ENCODE measurements at regions not wholly inside any gene's neighbourhood (a gene's known extent, or its start where the extent isn't known, plus 50 kb on each side); places are given as distances from the start of the nearest gene placed in this dataset.

- Histone ChIP-seq H2AFZ (ENCODE audit: low read depth, low read length) (no peak overlapping the region), H4K20me1 (ENCODE audit: insufficient read depth) (no peaks in the 10 kb centered on the region)
Measured at GRCh38 chr14:40762685-40763084, 844.0 kb upstream of the LRFN5 start.

GRCh38 chr14:40762177-40762576 is 844.5 kb upstream of the LRFN5 start:
- Histone ChIP-seq H4K20me1 (ENCODE audit: insufficient read depth) (no peaks in the 10 kb centered on the region), H3K9me3 (ENCODE audit: low read length) (no peaks in the 10 kb centered on the region), H3K4me3 (ENCODE audit: low read length) (no peak overlapping the region), H3K9ac (ENCODE audit: low read length) (no peak overlapping the region), H3K4me2 (ENCODE audit: low read length) (no peak overlapping the region), H3K27ac (ENCODE audit: low read length) (no peak overlapping the region), H3K9me2 (ENCODE audit: insufficient read depth, low read length) (no peaks in the 10 kb centered on the region), H3K36me3 (ENCODE audit: insufficient read depth, low read length) (no peaks in the 10 kb centered on the region), H3F3A (ENCODE audit: insufficient read depth, low read length, poor library complexity, severe bottlenecking) (no peaks in the 10 kb centered on the region), H3K27me3 (ENCODE audit: insufficient read depth, low read depth, low read length) (no peaks in the 10 kb centered on the region), H2AFZ (ENCODE audit: low read depth, low read length) (no peak overlapping the region), H3K79me2 (replicated peaks; ENCODE audit: insufficient read depth, low read length) (no peaks in the 10 kb centered on the region)
- no peak for TF ChIP-seq REST (IDR thresholded peaks at IDR 0.05; ENCODE audit: borderline replicate concordance)

More at GRCh38 chr14:40762685-40763084, 844.0 kb upstream of the LRFN5 start:
- H3K4me3 ChIP-seq (ENCODE audit: low read length) = no peak overlapping the region
- no peaks in the 10 kb centered on the region for H3K9me2 ChIP-seq (ENCODE audit: insufficient read depth, low read length)
- H3K9ac ChIP-seq (ENCODE audit: low read length) = no peak overlapping the region
- H3K9me3 ChIP-seq (ENCODE audit: low read length) = no peaks in the 10 kb centered on the region
- H3K27me3 ChIP-seq (ENCODE audit: insufficient read depth, low read depth, low read length) = no peaks in the 10 kb centered on the region
- H3K36me3 ChIP-seq (ENCODE audit: insufficient read depth, low read length) = no peaks in the 10 kb centered on the region
- H3F3A ChIP-seq (ENCODE audit: insufficient read depth, low read length, poor library complexity, severe bottlenecking) = no peaks in the 10 kb centered on the region
- H3K27ac ChIP-seq (ENCODE audit: low read length) = no peak overlapping the region
- TF ChIP-seq POLR2AphosphoS5 (IDR thresholded peaks at IDR 0.05) (peak; percentile 42), MXI1 (conservative IDR thresholded peaks at IDR 0.05; ENCODE audit: poor library complexity, severe bottlenecking) (no peak), REST (IDR thresholded peaks at IDR 0.05; ENCODE audit: borderline replicate concordance) (peak; percentile 61)
- no peaks in the 10 kb centered on the region for H3K79me2 ChIP-seq (replicated peaks; ENCODE audit: insufficient read depth, low read length)
- H3K4me2 ChIP-seq (ENCODE audit: low read length) = no peak overlapping the region

- Histone ChIP-seq H3K36me3 (ENCODE audit: insufficient read depth, low read length) (no peaks in the 10 kb centered on the region), H3K9me2 (ENCODE audit: insufficient read depth, low read length) (no peaks in the 10 kb centered on the region), H3K9ac (ENCODE audit: low read length) (no peak overlapping the region), H2AFZ (ENCODE audit: low read depth, low read length) (no peak overlapping the region), H3K4me3 (ENCODE audit: low read length) (no peak overlapping the region), H3F3A (ENCODE audit: insufficient read depth, low read length, poor library complexity, severe bottlenecking) (no peaks in the 10 kb centered on the region), H3K9me3 (ENCODE audit: low read length) (no peaks in the 10 kb centered on the region), H3K4me2 (ENCODE audit: low read length) (no peak overlapping the region), H4K20me1 (ENCODE audit: insufficient read depth) (no peaks in the 10 kb centered on the region), H3K27me3 (ENCODE audit: insufficient read depth, low read depth, low read length) (no peaks in the 10 kb centered on the region), H3K27ac (ENCODE audit: low read length) (peak overlapping the region; percentile 61), H3K79me2 (replicated peaks; ENCODE audit: insufficient read depth, low read length) (no peaks in the 10 kb centered on the region)
- TF ChIP-seq POLR2AphosphoS5 (IDR thresholded peaks at IDR 0.05) (peak; percentile 63), TAF1 (IDR thresholded peaks at IDR 0.05; ENCODE audit: low read depth) (no peak), EZH2 (IDR thresholded peaks at IDR 0.05; ENCODE audit: borderline replicate concordance, insufficient read depth, low read length, poor library complexity, severe bottlenecking) (no peak), CTCF (IDR thresholded peaks at IDR 0.05; ENCODE audit: poor library complexity, severe bottlenecking) (no peak), MXI1 (conservative IDR thresholded peaks at IDR 0.05; ENCODE audit: poor library complexity, severe bottlenecking) (no peak), SMC3 (conservative IDR thresholded peaks at IDR 0.05; ENCODE audit: poor library complexity) (no peak), EP300 (conservative IDR thresholded peaks at IDR 0.05; ENCODE audit: poor library complexity, severe bottlenecking) (peak; percentile 84)
Measured at GRCh38 chr14:40760704-40761103, 846.0 kb upstream of the LRFN5 start.

Data from neural cell (in vitro differentiated cells).